Testis (tissue), 2 donors: ENCODE measurements at regions not wholly inside any gene's neighbourhood (a gene's known extent, or its start where the extent isn't known, plus 50 kb on each side); places are given as distances from the start of the nearest gene placed in this dataset.
A peak's percentile ranks its signal among the peaks of the same experiment; 100 is the strongest.

Source experiments
- DNase-seq: peaks from one replicate; pipeline ENCODE4 v3.0.0-alpha.2; 2019
- H3K27ac ChIP-seq, 2 donors: fragments of 200-600 bp; sonication (generic); one replicate each; pipeline ENCODE4 v1.5.1; 2019
- H3K27me3 ChIP-seq: fragments of 200-600 bp; sonication (generic); one replicate; pipeline ENCODE4 v1.5.1; 2019
- H3K36me3 ChIP-seq: fragments of 200-600 bp; sonication (generic); one replicate; pipeline ENCODE4 v1.5.1; 2017; ENCODE audit warnings: low read depth; ENCODE audit errors: missing control alignments
- H3K4me1 ChIP-seq: fragments of 200-600 bp; sonication (generic); one replicate; pipeline ENCODE4 v1.5.1; 2019
- H3K4me3 ChIP-seq, 2 donors: fragments of 200-600 bp; sonication (generic); one replicate each; pipeline ENCODE4 v1.5.1; 2017 to 2019
- H3K9me3 ChIP-seq: fragments of 200-600 bp; sonication (generic); one replicate; pipeline ENCODE4 v1.5.1; 2017
- POLR2A ChIP-seq: fragments of 450-650 bp; IDR thresholded peaks from one replicate; pipeline ENCODE4 v1.6.1; 2017; ENCODE audit warnings: antibody characterized with exemption, mild to moderate bottlenecking, moderate library complexity
- WGBS, 2 donors: methylation state at CpG; one replicate each; pipeline ENCODE4 v1.1.5; 2018; 5-methylcytosine and 5-hydroxymethylcytosine counted together
- intact Hi-C: fragments of 100-400 bp; cut with DNase I; formaldehyde crosslinking; loops from one replicate; pipeline ENCODE4 v1.15.1; 2023; ENCODE audit warnings: low total_unique reads
- TF ChIP-seq, protein P1 (sequence below), 3 experiments: fragments of 450-650 bp in 2 of 3; fragments of 200-600 bp in 1 of 3; sonication (generic) in 1 of 3; IDR thresholded peaks; one replicate each; pipeline ENCODE4 v1.5.1; 2016 to 2019; ENCODE audit warnings: antibody characterized with exemption in 3 of 3, mild to moderate bottlenecking in 2 of 3, moderate library complexity in 1 of 3

- no peaks in the 10 kb centered on the region for H3K27me3 ChIP-seq
- H3K9me3 ChIP-seq: no peaks in the 10 kb centered on the region
- no peaks in the 10 kb centered on the region for H3K4me1 ChIP-seq
- H3K27ac ChIP-seq: no peak overlapping the region
- no peak for DNase-seq
- no peak for TF ChIP-seq POLR2A
- TF ChIP-seq, protein P1, sequence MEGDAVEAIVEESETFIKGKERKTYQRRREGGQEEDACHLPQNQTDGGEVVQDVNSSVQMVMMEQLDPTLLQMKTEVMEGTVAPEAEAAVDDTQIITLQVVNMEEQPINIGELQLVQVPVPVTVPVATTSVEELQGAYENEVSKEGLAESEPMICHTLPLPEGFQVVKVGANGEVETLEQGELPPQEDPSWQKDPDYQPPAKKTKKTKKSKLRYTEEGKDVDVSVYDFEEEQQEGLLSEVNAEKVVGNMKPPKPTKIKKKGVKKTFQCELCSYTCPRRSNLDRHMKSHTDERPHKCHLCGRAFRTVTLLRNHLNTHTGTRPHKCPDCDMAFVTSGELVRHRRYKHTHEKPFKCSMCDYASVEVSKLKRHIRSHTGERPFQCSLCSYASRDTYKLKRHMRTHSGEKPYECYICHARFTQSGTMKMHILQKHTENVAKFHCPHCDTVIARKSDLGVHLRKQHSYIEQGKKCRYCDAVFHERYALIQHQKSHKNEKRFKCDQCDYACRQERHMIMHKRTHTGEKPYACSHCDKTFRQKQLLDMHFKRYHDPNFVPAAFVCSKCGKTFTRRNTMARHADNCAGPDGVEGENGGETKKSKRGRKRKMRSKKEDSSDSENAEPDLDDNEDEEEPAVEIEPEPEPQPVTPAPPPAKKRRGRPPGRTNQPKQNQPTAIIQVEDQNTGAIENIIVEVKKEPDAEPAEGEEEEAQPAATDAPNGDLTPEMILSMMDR (IDR thresholded peaks at IDR 0.05): no peak
- H3K4me3 ChIP-seq: no peak overlapping the region
- no peaks in the 10 kb centered on the region for H3K36me3 ChIP-seq
- intact Hi-C loops: no loop called here
- 94 to 95% methylated on average over 3 of the region's 3 CpGs for WGBS, 2 donors
Measured at GRCh38 chr12:61536117-61536516, 724.1 kb upstream of the USP15 start.

DNA sequence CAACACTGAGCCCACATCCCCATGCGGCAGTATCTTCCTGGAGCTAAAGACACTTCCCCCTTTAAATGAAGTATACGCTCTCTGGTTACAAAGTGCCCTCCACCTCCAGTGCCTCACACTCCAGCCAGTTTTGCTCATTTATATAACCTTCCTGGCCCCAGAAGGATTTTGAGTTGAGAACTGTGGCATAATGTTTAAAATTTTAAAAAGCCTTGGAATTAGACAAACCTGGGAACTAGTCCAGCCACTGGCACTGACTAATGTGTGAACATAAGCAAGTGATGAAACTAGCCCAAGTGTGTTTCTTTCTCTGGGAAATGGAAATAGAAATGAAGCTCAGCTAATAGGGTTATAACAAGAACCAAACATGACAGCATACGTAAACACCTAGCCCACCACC is 723.7 kb upstream of the USP15 start:
- no peak for DNase-seq
- intact Hi-C loops: no loop called here
- Histone ChIP-seq H3K27me3 (no peaks in the 10 kb centered on the region), H3K27ac (no peak overlapping the region), H3K36me3 (no peaks in the 10 kb centered on the region), H3K4me1 (no peaks in the 10 kb centered on the region), H3K4me3 (no peak overlapping the region), H3K9me3 (no peaks in the 10 kb centered on the region)
- TF ChIP-seq, protein P1 (IDR thresholded peaks at IDR 0.05): no peak
- TF ChIP-seq POLR2A: no peak
- 88 to 89% methylated on average over 3 of the region's 3 CpGs for WGBS, 2 donors

GRCh38 chr12:61538951-61539350 is 721.3 kb upstream of the USP15 start:
- Histone ChIP-seq H3K27ac (no peak overlapping the region), H3K4me1 (no peaks in the 10 kb centered on the region), H3K36me3 (no peaks in the 10 kb centered on the region), H3K9me3 (no peaks in the 10 kb centered on the region), H3K4me3 (no peak overlapping the region), H3K27me3 (no peaks in the 10 kb centered on the region)
- intact Hi-C loops: no loop called here
- TF ChIP-seq POLR2A: no peak
- TF ChIP-seq, protein P1 (IDR thresholded peaks at IDR 0.05): peak in 1 of 3 experiments; percentile 11
- 83 to 96% methylated on average over 2 of the region's 2 CpGs for WGBS, 2 donors
- DNase-seq: peak; percentile 38

DNA sequence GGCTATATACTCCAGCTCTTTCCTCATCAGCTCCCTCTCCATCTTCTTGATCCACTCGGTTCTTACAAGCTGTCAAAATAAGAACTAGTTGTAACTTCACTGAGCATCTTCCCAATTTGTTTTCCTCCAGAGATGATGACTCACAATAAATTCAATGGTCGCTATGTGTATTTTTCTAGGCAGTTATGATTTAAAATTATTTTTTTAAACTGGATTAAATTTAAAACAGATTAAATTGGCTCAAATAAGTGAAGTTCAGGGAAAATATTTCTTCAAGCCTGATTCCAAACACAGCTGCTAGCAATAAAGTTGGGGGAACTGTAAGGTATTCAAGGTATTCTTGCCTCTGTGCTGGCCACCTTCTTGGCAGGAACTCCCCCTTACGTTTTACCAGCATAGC is 717.7 kb upstream of the USP15 start:
- Histone ChIP-seq H3K4me3 (no peak overlapping the region), H3K9me3 (no peaks in the 10 kb centered on the region), H3K36me3 (no peaks in the 10 kb centered on the region), H3K4me1 (no peaks in the 10 kb centered on the region), H3K27me3 (no peaks in the 10 kb centered on the region), H3K27ac (no peak overlapping the region)
- WGBS, 2 donors: 58 to 62% methylated on average over 3 of the region's 3 CpGs
- intact Hi-C loops: no loop called here
- DNase-seq: no peak
- TF ChIP-seq, protein P1 (IDR thresholded peaks at IDR 0.05): no peak
- no peak for TF ChIP-seq POLR2A

DNA sequence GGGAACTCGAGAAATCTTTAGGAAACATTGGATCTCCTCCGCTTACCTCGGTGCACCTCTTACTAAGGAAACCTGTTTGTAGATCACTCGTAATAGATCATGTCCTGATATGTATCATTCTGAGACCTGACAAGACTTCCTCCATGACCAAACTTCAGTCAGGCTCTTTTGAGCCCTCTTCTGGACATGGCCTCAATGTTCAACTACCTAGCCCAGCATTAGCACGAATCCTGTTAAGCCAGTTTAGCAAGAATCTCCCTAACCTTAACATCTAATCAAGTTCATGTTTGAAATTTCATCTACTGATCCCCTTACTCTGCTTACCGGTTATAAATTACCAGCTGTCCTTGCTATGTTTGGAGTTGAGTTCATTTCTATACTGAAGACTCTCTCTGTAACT is 713.9 kb upstream of the USP15 start:
- WGBS, 2 donors: 87 to 94% methylated on average over 6 of the region's 6 CpGs
- intact Hi-C loops: no loop called here
- no peaks in the 10 kb centered on the region for H3K36me3 ChIP-seq

More for the DNA sequence above, 713.9 kb upstream of the USP15 start:
- TF ChIP-seq, protein P1 (IDR thresholded peaks at IDR 0.05): no peak
- no peak for TF ChIP-seq POLR2A
- no peak overlapping the region for H3K4me3 ChIP-seq
- no peaks in the 10 kb centered on the region for H3K27me3 ChIP-seq
- no peak overlapping the region for H3K27ac ChIP-seq
- no peak for DNase-seq
- H3K9me3 ChIP-seq: no peaks in the 10 kb centered on the region
- no peaks in the 10 kb centered on the region for H3K4me1 ChIP-seq
